GM19468 (cell line): ENCODE measurements at regions not wholly inside any gene's neighbourhood (a gene's known extent, or its start where the extent isn't known, plus 50 kb on each side); places are given as distances from the start of the nearest gene placed in this dataset.
"Not testable (repeated sequence)": the region's sequence is repeated elsewhere in the genome, so short reads cannot be mapped to it uniquely, and the experiment has no call there.

Experiments
- ATAC-seq: cut with Tn5 transposase; IDR thresholded peaks from one replicate; pipeline ENCODE4 v1.9.1; 2021; ENCODE audit warnings: mild to moderate bottlenecking, moderate library complexity, moderate number of reproducible peaks; ENCODE audit not compliant: unreplicated experiment; ENCODE audit errors: extremely low read depth

- not testable (repeated sequence) for ATAC-seq
Observed at GRCh38 chr17:30644713-30645112, 167.5 kb downstream of the GOSR1 start.

DNA sequence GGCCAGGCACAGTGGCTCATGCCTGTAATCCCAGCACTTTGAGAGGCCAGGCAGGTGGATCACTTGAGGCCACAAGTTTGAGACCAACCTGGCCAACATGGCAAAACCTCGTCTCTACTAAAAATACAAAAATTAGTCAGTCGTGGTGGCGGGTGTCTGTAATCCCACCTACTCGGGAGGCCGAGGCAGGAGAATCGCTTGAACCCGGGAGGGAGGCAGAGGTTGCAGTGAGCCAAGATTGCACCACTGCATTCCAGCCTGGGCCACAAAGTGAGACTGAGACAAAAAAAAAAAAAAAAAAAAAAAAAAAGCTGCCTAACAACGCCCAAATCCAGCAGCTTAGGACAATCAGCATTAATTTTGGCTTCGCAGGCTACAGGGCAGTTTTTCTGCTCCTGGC, 167.1 kb downstream of the GOSR1 start:
- ATAC-seq = not testable (repeated sequence)

GRCh38 chr17:30641428-30641827, 164.2 kb downstream of the GOSR1 start:
- ATAC-seq = not testable (repeated sequence)

DNA sequence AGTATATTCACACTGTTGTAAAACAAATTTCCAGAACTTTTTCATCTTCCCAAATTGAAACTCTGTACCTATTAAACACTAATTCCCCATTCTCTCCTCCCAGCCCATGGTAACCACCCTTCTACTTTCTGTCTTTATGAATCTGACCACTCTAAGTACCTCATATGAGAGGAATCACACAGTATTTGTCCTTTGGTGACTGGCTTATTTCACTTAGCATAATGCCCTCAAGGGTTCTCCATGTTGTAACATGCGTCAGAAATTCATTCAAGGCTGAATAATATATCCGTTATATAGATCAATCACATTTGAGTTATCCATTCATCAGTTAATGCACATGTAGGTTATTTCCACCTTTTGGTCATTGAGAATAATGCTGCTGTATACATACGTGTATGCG, 162.2 kb downstream of the GOSR1 start:
- not testable (repeated sequence) for ATAC-seq

GRCh38 chr17:30638968-30639367, 161.8 kb downstream of the GOSR1 start:
- ATAC-seq = not testable (repeated sequence)

DNA sequence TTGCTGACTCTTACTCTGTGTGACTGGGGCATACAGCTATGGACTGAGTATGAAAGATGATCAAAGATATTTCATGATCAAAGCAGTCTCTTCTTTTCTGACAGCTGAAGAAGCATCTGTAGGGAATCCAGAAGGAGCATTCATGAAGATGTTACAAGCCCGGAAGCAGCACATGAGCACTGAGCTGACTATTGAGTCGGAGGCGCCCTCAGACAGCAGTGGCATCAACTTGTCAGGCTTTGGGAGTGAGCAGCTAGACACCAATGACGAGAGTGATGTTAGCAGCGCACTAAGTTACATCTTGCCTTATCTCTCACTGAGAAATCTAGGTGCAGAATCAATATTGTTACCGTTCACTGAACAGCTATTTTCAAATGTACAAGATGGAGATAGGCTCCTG, 154.4 kb downstream of the GOSR1 start:
- not testable (repeated sequence) for ATAC-seq

- ATAC-seq = not testable (repeated sequence)
Observed at GRCh38 chr17:30625380-30625779, 148.2 kb downstream of the GOSR1 start.

DNA sequence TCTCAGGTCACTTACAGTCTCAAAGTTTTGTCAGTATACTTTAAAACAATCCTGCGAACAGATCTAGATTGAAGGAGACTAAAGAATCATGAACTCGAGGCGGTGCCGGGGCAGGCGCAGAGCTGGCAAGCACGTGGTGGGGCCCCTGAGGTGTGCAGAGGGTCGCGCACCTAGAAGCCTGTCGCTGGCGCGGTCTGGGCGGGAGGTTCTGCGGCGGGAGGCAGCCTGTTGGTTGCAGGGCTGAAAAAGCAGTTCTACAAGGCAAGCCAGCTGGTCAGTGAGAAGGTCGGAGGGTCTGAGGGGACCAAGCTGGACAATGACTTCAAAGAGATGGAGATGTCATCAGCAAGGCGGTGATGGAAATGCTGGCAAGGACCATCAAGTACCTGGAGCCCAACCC, 147.0 kb downstream of the GOSR1 start:
- ATAC-seq = not testable (repeated sequence)

DNA sequence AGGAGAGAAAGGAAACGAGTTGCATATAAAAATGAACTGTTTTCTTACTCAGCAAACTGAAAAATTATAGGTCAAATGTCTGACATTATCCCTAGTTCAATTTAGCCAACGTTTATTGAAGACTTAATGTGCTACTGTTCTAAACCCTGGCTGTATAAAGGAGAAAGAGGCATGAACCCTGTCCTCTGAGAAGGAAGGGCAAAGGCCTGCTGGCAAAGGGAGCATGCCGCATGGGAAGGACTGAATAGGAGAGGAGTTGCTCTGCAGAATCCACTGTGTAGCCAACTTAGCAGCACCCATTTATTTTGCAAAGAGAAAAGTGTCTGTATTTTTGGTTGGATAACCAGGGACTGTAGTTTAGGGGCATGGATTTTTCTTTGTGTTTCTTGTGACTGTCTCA, 132.5 kb downstream of the GOSR1 start:
- not testable (repeated sequence) for ATAC-seq

- no peak for ATAC-seq
Observed at GRCh38 chr17:30605523-30605922, 128.3 kb downstream of the GOSR1 start.

GRCh38 chr17:30605027-30605426, 127.8 kb downstream of the GOSR1 start:
- ATAC-seq = no peak

- ATAC-seq = not testable (repeated sequence)
Observed at GRCh38 chr17:30602396-30602795, 125.2 kb downstream of the GOSR1 start.

- not testable (repeated sequence) for ATAC-seq
Observed at GRCh38 chr17:30601984-30602383, 124.8 kb downstream of the GOSR1 start.

GRCh38 chr17:30600830-30601494, 123.8 kb downstream of the GOSR1 start:
- no peak for ATAC-seq

GRCh38 chr17:30600060-30600829, 123.0 kb downstream of the GOSR1 start:
- ATAC-seq = peak; percentile 42

- no peak for ATAC-seq
Observed at GRCh38 chr17:30599428-30600059, 122.3 kb downstream of the GOSR1 start.

- ATAC-seq = no peak
Observed at GRCh38 chr17:30597776-30598288, 120.6 kb downstream of the GOSR1 start.

DNA sequence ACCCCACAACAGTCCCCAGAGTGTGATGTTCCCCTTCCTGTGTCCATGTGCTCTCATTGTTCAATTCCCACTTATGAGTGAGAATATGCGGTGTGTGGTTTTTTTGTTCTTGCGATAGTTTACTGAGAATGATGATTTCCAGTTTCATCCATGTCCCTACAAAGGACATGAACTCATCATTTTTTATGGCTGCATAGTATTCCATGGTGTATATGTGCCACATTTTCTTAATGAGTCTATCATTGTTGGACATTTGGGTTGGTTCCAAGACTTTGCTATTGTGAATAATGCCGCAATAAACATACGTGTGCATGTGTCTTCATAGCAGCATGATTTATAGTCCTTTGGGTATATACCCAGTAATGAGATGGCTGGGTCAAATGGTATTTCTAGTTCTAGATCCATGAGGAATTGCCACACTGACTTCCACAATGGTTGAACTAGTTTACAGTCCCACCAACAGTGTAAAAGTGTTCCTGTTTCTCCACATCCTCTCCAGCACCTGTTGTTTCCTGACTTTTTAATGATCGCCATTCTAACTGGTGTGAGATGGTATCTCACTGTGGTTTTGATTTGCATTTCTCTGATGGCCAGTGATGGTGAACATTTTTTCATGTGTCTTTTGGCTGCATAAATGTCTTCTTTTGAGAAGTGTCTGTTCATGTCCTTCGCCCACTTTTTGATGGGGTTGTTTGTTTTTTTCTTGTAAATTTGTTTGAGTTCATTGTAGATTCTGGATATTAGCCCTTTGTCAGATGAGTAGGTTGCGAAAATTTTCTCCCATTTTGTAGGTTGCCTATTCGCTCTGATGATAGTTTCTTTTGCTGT, 120.0 kb downstream of the GOSR1 start:
- ATAC-seq = not testable (repeated sequence)

- not testable (repeated sequence) for ATAC-seq
Observed at GRCh38 chr17:30594953-30595371, 117.8 kb downstream of the GOSR1 start.
